ENCODE measurements at regions not wholly inside any gene's neighbourhood (a gene's known extent, or its start where the extent isn't known, plus 50 kb on each side); places are given as distances from the start of the nearest gene placed in this dataset.
"Not testable (repeated sequence)": the region's sequence is repeated elsewhere in the genome, so short reads cannot be mapped to it uniquely, and the experiment has no call there.

DNA sequence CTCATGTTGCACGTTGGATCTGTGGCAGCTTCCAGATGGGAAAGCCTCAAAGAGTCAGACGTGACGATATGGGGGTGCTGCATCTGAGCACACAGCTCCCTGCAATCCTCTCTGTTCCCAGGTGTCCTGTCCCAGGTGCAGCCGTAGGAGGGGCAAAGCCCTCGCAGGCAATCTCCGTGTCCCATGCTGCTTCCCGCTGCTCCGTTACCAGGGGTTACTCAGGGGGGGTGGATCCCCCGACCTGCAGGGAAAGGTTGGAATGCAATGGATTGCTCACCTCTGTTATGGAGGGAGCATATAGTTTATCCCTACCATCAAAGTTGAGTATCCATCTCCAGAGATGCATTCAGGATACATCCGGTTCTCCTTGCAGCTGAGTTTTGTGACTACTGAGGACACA lies 476.1 kb downstream of the GOLGA6L6 start:
- DNase-seq: not testable (repeated sequence)

DNA sequence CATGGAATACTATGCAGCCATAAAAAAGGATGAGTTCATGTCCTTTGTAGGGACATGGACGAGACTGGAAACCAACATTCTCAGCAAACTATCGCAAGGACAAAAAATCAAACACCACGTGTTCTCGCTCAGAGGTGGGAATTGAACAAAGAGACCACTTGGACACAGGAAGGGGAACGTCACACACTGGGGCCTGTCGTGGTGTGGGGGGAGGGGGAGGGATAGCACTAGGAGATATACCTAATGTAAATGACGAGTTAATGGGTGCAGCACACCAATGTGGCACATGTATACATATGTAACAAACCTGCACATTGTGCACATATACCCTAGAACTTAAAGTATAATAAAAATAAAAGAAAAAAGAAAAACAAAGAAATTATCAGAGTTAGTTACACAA lies 478.4 kb downstream of the GOLGA6L6 start:
- DNase-seq: not testable (repeated sequence)

DNA sequence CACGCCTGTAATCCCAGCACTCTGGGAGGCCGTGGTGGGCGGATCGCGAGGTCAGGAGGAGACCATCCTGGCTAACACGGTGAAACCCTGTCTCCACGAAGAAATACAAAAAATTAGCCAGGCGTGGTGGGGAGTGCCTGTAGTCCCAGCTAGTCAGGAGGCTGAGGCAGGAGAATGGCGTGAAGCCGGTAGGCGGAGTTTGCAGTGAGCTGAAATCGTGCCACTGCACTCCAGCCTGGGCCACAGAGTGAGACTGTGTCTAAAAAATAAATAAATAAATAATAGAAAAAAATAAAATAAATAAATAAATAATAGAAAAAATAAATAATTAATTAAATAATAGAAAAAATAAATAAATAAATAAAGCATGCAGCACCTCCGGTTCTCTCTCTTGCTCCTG lies 480.8 kb downstream of the GOLGA6L6 start:
- not testable (repeated sequence) for DNase-seq

DNA sequence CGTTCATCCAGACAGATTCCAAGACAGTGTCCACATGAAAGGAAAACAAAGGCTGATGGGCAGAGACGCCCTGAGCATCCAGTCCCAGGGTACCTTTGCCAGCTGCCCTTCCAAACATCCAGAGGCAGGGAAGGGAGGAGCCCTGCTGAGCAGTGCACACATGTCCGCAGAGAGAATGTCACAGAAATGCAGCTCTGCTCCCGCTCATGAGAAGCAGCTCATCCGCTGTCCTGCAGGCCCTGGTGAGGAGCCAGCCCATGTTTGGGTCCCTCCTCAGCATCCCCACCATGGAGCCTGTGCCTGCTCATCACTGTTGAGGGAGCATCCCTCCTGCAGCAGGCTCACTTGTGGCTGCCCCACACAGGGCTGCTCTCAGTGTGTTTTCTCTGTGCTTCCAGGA lies 484.7 kb downstream of the GOLGA6L6 start:
- DNase-seq: not testable (repeated sequence)

DNA sequence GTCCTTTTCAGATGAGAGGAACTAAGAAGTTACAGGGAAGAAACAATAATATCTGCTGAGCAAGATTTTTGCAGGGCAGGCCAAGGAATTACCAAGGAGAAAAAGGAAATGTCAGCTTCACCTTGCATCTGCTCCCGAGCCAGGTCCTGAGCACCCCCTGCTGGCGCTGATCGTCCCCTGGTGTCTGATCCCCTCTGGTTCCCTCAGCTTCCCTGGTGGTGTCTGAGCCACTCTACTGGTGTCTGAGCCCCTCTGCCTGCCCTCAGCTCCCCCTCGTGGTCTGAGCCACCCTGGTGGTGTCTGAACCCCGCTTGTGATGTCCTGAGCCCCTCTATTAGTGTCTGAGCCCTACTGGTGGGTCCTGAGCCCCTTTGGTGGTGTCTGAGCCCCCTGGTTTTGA lies 485.7 kb downstream of the GOLGA6L6 start:
- DNase-seq: not testable (repeated sequence)

DNA sequence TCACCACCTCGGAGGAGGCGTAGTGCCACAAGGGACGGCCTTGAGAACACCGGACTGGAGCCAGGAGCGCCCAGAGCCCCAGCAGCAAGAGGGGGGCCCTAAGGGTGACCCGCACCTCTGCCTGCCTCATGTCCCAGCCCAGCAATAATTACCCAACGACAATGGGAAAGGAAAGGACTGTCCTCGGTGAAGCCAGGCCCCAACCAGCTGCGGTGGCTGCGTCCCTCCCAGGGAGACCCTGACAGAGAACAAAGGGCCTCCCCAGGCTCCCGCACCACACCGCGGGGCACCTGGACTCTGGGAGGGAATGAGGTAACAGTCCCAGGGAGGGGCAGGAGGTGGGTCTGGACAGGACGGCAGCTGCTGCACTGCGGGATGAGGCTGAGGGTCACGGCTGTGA lies 493.4 kb downstream of the GOLGA6L6 start:
- DNase-seq: not testable (repeated sequence)

DNA sequence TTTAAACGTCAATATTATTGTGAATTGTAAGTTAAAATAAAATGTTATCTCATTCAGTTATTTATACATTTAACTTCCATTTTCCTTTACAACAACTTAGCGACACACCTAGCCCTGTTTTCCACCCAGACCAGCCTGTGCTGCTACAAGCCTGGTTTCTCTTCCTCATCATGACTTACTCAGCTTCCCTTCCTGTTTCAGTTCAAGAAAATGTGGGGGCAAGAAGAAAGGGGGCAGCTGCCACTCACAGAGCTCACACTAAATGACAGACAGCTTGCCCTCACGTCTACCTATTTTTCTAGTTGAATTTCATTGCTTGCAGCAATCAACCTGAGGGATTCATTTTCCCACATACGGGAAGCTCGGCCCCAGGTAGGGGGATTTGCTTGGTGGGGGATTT lies 496.4 kb downstream of the GOLGA6L6 start:
- DNase-seq: not testable (repeated sequence)

DNA sequence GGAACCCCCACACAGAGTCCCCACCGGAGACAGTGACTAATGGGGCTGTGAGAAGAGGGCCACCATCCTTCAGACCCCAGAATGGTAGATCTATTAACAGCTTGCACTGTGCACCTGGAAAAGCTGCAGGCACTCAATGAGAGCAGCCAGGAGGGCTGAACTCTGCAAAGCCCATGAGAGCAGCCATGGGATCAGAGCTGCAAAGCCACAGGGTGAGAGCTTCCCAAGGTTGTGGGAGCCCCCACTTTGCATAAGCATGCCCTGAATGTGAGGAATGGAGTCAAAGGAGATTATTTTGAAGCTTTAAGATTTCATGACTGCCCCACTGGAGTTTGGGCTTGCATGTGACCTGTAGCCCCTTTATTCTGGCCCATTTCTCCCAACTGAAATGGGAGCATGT lies 500.9 kb downstream of the GOLGA6L6 start:
- DNase-seq: not testable (repeated sequence)

DNA sequence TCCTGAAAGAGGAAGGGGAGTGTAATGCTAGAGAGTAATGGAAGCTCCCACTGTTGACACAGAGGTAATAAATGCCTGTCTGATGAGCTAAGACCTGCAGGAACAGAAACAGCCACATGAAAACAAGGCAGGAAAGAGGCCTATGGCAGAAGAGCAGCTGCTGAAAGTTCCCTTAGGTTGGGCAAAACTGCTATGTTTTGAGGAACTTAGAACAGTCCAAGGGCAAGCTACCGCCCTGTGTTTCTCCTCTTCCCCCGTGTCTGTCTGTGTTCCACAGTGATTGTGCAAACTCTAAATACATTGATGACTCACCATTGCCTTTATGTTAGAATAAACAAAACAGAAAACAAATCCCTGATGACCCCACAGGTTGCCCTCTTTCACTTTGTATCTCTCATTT lies 516.6 kb downstream of the GOLGA6L6 start:
- not testable (repeated sequence) for DNase-seq

DNA sequence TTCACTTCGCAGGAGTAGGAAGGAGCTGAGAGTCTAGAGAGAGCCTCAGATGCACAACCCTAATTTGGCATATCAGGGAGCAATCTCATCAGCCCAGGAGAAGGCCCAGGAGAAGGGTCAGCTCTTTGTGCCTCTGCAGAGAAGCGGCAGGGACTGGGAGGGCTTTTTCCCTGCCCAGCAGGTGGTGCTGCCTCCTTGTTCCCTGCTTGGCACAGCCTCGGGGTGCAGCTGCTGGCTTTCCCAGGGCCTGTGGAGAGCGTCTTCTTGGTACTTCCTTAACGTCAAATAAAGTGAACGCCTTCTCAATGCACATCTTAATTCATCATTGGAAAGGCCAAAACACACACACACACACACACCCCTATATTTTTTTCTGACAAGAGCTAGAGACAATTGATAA lies 519.3 kb downstream of the GOLGA6L6 start:
- not testable (repeated sequence) for DNase-seq

DNA sequence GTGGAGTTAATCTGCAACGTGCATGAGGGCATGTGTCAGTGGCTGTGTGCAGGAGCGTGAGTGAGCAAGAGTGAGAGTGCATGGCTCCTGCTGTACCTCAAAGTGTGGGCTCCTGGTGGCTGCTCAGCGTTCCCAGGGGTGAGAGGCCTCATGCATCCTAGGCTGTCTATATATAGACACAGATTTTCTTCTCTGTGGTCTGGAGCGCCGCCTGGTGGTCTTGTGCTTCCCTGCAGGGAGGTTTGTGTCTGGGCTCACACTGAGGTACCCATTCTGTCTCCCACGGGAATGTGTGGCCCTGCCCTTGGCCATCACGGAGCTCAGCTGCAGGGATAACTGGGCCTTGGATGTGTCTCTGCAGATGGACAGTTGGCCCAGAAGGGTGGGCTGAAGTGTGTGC lies 520.2 kb downstream of the GOLGA6L6 start:
- not testable (repeated sequence) for DNase-seq

DNA sequence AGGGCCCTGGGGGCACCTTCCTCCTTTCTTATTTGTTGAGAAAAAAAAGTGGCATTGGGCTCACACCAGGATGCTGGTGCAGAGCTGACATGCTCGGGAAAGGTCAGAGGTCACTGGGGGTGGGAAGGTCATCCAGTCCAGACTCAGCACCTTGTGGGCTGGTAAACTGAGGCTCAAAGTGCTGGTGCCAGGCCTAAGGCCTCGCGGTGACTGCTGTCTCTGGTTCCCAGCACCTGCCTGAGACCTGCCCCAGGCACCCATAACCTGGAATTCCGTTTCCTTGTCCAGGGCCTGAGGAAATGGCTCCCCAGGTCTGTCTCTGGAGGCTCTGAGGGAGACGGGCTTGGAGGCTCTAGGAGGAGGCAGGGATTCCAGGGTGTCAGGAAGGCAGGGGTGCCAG lies 521.0 kb downstream of the GOLGA6L6 start:
- DNase-seq: not testable (repeated sequence)

DNA sequence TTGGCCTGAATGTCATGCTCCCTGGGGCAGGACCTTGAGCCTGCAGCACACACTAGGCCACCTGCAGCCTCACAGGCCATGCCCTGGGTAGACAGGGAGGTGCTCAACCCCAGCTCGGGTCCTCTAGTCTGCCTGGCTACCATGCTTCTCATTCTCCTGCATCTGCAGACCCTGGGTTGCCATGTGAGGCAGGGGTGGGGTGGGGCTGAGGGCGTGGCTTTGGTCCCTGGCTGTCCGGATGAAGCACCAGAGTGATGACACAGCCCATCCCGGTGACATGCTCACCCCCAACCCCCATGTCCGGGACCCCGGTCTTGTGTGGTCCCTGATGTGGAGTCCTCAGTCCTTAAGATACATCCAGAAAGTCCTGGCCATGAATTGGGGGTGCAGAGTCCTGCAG lies 521.8 kb downstream of the GOLGA6L6 start:
- not testable (repeated sequence) for DNase-seq

DNA sequence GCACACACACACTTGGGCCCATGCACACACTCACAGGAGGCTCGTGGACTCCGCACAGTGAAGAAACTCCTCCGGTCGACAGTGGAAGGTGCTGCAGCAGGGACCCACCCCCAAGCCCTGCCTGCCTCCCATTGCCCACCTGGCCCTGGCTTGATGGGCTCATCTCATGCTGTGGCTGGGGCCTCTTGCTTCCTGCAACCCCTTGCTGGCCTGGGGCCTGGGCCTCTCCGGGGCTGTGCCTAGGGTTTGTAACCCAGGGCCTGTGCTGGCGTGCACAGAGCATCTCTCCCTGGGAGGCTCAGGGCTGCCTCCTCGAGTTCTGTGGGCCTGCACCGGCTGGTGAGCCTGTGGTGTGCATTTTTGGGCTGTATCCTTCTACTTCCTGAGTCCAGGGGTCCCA lies 524.0 kb downstream of the GOLGA6L6 start:
- DNase-seq: not testable (repeated sequence)

DNA sequence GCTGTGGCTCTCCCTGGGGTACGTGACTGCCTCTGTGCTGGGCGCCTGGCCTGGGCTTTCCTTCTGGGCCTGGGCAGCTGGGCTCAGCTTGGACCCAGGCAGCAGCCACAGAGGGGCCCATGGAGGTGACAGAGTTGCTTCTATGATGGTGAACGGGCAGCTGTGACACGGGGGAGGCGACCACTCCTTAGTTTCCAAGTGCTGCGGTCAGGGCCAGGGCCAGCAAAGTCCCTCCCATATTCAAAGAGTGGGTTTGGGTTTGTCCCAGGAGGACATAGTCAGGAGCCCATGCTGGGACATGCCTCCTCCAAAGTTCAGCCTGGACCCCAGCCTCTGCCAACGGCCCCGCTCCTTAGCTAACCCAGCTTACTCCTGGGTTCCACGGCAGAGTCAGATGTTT lies 524.7 kb downstream of the GOLGA6L6 start:
- not testable (repeated sequence) for DNase-seq

DNA sequence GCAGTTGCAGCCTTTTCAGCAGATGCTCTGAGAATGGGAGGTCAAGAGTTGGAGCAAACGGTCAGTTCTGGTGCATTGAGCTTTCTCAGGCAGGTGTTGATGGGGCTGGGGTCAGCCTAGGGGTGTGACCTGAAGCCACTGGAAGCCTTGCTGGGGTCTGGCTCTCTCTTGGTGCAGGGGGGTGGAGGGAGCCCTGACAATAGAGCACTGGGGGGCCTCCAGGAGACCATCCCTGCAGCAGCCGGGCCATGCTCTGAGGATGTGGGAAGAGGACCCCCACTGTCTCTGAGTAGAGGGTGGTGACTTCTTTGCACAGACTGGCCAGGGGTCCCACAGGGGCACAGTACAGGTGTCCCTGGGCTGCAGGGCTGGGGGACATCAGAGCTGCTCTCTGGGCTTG lies 528.8 kb downstream of the GOLGA6L6 start:
- not testable (repeated sequence) for DNase-seq

DNA sequence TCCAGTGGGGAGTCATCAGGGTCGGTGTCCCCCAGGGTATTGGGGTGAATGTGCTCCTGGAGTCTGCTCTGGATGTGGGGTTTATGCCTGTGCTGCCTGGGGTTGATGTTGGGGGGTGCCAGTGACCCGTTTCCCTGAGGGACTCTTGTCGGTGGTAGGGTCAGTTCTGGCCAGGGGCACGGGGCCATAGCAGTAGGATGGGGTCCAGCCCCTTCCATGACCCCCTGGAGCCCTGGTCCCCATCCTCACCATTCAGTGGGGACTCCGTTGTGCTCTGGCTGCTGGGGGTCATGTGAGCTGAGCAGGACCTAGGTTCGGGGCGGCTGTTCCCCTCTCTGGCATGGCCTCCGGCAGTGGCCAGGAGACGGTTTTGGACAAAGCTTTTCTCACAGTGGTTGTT lies 530.8 kb downstream of the GOLGA6L6 start:
- not testable (repeated sequence) for DNase-seq

DNA sequence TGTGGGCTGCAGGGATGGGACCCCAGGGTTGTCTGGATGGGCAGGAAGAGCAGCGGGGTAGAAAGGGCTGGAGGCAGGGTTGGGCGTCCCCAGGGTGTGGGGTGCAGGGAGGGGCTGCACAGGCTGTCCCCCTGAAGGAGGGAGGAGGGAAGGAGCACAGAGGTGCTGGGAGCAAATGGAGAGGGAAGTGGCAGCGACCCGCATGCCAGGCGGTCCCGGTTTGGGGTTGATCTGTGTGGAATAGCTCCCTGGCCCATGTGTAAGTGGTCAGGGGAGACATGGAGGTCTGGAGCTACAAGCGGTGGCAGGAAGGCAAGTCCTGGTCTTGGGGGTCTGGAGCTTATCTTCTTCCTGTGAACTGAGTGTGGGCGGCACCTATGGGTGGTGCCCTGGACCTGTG lies 532.0 kb downstream of the GOLGA6L6 start:
- DNase-seq: not testable (repeated sequence)

DNA sequence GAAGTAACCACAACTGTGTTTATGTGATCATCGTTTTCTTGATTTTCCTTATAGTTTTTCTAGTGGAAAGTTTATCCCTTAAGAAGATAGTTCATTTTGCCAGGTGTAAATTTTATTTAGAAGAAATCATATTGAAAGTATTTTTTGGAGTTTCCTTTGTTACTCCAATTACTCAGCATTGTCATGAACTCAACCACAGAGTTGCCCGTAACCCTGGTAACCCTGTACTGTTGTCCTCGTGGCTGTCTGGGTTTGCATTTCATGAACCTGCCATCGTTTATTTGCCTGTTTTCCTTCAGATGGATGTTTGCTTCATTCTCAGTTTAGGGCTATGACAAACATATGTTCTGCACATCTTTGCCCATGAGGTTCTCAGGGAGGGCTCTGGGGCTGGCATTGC lies 534.3 kb downstream of the GOLGA6L6 start:
- DNase-seq: not testable (repeated sequence)

DNA sequence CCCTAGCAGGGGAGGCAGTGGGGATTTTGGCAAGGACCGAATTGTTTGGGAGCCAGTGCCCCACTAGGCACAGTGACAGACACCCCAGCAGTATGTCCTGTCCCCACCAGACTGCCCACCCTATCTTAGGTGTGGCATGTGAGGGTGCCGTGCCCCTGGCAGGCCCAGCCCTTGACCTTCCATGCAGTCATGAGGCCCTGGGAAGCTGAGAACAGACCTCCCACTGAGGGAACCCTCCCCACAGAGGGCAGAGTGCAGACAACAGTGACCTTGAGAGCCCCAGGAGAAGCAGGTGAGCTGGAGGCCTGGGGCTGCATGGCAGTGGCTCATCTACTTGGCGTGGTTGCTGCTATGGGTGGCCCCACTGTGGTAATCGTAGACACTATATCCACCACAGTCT lies 538.1 kb downstream of the GOLGA6L6 start:
- not testable (repeated sequence) for DNase-seq

DNA sequence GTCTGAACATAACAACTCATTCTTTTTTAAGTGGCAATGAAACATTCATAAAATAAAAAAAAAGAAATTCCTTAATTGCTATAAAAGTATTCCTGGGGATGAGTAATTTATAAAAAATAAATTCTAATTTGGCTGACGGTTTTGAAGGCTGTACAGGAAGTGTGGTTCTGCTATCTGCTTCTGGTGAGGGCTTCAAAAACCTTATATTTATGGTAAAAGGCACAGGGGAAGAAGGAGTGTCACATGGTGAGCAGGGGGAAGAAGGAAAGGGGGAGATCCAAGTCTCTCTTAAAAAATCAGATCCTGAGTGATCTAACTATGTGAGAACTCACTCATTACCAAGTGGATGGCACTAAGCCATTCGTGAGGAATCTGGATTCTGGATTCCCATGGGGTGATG lies 539.0 kb downstream of the GOLGA6L6 start:
- DNase-seq: not testable (repeated sequence)

DNA sequence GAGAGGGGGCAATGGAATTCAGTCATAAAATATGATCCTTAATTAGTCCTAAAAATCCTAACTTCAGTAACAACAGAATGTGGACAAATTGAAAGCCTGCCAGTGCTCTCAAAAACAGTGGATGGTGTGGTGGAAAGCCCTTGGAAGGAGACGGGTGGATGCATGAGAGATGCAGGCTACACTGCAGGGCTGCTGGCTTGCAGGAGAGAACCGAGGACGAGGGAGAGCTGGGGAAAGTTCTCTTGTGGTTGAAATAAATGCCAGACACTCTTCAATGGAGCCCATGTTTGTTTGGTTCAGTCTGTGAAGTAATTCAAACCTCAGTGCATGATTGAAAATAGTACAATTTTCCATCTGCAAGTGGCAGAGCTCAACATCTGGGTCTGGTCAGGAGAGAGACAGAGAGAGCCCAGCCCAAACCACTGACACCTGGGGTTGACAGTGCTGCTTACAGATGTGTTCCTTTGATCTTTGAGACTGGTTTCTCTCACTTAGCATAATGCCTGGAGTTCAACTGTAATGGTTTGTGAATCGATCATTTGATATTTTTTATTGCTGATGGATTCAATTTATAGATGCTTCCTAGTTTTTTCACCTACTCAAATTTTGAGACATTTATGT lies 544.9 kb downstream of the GOLGA6L6 start:
- not testable (repeated sequence) for DNase-seq

DNA sequence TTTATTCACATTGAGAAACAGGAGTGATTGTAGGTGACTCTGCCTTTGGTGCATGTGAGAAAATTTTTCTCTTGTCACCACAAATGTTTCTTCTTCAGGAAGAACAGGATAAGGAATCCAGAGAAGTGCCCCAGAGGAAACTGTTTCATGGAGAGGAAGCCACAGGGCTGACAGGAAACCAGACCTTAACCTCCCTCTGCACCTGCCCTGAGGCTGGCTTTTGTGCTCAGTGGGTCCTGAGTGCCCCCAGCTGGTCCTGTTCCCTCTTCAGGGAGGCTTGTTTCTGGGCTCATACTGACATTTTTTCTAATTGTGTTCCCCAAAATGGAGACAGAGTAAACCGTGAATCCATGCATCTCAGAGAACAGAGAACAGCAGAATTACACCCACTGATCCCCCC lies 546.3 kb downstream of the GOLGA6L6 start:
- not testable (repeated sequence) for DNase-seq

DNA sequence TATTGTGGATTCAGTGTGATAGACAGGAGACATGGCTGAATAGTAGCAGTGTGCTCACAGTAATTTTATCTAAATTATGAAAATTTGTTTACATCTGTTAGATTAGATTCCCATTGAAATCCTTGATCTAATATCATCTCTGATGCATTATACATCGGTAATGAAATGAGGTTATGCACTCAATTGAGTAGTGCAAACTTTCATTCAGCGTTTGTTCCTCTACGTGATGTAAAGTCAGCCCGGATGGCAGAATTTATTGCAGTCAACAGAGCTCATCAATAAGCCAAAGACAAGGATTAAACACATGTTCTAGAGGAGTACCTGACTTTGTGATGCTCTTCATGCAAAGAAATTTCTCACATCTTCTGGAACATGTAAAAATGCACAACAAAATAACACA lies 549.2 kb downstream of the GOLGA6L6 start:
- no peak for DNase-seq

DNA sequence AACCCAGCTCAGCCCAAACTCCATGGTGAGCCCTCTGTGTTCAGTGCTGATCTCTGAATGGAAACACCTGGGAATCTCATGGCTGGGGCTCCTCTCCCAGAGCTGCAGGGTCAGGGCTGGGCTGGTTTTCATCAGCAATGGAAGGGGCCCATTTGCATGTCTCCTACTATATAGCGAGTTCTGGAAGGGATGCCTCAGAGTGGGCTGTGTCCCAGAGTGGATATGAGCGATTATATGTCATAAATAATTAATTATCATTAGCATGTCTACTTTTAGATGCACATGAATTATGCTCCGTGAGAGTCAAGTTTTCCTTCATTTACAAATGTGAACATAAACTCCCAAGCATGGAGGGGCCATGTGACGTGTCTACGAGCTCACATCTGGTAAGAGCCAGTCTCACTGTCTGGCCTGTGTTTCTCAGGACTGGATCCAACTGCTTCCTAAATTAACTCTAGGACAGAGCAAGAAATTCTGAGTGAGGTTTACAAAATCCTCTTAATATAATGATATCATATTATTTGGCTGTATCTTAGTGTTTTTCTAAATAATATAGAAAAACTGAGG lies 553.4 kb downstream of the GOLGA6L6 start:
- DNase-seq: no peak

Data from DMS53 (cell line).